Mucosa of gallbladder (tissue), 1 donor: ENCODE measurements at regions not wholly inside any gene's neighbourhood (a gene's known extent, or its start where the extent isn't known, plus 50 kb on each side); places are given as distances from the start of the nearest gene placed in this dataset.
A peak's percentile ranks its signal among the peaks of the same experiment; 100 is the strongest.

Experiments used
- DNase-seq: peaks from one replicate; pipeline ENCODE4 v3.0.0-alpha.2; 2020; ENCODE audit warnings: low spot score
- donor health status: DM: no; HTN: no; CAD: no.

DNA sequence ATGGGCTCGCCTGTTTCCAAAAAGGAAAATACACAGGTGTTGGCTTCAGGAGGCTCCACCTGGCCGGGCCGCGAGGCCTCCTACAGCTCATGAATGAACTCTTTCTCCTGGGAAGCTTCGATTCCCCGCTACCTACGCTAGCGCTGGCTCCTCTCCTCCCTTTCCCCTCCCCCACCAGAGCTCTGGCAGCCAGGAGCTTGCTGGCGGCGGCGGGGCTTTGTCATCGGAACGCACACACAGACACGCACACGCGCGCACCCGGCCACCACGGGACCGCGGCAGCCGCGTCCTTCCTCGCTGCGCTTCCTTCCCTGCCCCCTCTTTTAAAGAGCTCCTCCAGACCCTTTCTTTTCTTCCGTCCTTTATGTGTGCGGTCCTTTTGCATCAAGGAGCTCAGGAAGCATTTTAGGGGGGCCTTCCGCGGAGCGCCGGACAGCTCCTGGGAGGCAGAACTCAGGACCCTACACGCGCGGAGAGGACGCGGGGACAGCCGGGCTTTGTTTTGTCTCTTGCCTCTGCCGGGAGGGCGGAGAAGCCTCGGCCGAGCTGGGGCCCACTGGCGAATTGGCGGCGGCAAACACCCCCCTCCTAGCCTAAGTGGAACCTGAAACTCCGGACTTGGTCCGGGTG lies 70.2 kb upstream of the BCOR start:
- DNase-seq: no peak

DNA sequence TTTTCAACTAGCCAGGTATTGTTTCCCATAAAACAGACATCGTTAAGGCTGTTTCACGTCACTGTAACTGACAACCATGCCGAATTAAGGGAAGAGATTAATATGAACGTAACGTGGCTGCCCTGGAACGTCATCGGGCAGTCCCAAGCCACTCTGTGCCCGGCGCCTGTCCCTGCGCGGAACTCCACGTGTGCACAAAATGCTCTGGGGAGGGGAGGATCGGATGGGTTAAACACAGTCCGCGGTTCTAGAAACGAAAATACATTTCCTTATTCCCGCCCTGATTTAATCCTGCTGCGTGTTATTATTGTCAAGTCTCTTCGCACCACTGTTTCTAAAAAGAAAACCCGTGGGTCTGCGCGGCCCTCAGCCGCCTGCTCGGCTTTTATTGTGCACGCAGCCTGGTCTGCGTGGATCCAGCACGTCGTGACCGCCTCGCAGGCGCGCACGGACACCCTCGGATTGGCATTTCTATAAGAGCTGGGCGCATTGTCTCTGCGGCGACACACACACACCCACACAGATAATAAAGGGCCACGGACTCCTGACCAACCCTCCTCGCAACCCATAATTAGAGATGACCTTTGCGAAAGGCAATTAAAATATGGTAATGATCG lies 69.6 kb upstream of the BCOR start:
- no peak for DNase-seq

- no peak for DNase-seq
Observed at GRCh38 chrX:40166582-40166981, 68.8 kb upstream of the BCOR start.

DNA sequence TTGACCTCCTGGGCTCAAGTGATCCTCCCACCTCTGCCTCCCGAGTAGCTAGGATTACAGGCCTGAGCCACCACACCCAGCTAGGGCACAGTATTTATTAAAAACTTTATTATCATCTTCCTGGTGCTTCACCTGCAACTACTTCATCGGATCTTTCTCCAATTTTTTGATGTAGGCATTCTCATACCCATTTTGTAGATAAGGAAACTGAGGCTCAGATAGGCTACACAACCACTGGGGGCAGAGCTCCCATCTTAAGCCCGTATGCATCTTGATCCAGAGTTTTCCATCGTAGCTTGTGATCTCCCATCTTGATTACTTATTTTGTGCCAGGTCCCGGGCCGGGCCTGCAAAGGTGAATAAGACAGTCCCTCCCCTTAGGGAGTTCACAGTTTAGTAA lies 68.1 kb upstream of the BCOR start:
- no peak for DNase-seq

GRCh38 chrX:40165206-40165605 lies 67.4 kb upstream of the BCOR start:
- no peak for DNase-seq

- DNase-seq: no peak
Observed at GRCh38 chrX:40164751-40165150, 67.0 kb upstream of the BCOR start.

DNA sequence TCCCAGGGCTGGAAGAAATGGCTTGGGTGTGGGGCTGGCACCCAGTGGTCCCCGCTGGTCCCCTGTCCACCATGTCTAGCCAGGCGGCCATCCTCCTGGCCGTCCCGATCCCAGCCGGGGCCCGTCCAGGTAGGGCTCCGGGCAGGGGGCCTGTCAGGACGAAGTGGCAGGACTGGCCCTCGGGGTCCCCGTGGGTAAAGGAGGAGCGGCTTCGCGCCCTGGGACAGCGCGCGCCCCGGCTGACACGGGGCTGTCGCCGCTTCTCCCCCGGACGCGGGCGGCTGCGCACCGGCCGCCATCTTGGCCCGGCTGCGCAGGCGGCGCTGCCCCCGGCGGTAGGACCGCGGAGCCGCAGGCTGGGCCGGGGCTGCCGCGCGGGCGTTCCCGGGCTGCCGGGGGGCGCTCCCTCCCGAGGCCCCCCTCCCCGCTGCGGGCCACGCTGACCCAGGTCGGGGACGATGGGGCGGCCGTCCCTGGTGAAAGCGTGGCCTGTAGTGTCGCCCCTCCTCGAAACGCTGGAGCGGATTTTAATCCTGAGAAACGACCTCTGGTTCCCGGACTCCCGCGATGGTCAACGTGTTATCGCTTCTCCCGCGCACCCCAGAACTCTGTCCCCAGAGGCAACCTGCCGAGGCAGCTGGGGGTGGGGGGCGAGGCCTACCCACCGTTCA lies 60.4 kb upstream of the BCOR start:
- no peak for DNase-seq

GRCh38 chrX:40157228-40158035 lies 59.7 kb upstream of the BCOR start:
- no peak for DNase-seq

DNA sequence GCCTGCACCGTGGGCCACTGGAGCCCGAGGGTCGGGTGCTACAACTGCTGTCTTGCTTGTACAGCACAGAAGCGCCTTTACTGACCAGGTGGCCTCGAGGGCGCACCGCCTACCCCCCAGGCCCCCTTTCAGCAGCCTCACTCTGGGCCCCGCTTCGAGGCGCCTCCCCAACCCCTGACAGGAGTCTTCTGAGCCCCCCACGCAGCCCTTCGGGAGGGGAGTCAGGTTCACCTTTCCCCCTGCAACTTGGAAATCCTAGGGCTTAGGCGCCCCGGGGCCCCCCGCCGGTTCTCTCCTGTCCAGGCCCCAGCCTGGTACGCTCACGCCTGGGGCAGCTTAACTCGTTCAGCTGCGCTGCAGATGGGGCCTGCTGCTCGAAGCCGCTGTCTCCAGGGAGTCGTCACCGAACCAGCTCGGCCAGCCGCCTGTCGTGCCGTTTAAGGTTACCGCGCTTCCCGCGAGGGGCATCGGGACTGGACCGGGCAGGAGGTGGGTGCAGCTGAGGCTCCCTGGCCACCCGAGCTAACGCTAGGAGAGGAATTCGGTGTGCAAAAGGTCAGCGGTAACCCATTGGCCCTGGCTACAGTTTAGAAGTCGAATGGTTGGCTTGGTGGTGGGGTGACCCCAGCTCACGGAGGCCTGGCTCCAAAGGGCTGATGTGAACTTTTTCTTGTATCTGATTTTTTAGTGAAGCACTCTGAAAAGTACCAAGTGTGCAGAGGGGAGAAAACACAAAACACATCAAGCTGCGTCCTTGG lies 58.9 kb upstream of the BCOR start:
- no peak for DNase-seq

DNA sequence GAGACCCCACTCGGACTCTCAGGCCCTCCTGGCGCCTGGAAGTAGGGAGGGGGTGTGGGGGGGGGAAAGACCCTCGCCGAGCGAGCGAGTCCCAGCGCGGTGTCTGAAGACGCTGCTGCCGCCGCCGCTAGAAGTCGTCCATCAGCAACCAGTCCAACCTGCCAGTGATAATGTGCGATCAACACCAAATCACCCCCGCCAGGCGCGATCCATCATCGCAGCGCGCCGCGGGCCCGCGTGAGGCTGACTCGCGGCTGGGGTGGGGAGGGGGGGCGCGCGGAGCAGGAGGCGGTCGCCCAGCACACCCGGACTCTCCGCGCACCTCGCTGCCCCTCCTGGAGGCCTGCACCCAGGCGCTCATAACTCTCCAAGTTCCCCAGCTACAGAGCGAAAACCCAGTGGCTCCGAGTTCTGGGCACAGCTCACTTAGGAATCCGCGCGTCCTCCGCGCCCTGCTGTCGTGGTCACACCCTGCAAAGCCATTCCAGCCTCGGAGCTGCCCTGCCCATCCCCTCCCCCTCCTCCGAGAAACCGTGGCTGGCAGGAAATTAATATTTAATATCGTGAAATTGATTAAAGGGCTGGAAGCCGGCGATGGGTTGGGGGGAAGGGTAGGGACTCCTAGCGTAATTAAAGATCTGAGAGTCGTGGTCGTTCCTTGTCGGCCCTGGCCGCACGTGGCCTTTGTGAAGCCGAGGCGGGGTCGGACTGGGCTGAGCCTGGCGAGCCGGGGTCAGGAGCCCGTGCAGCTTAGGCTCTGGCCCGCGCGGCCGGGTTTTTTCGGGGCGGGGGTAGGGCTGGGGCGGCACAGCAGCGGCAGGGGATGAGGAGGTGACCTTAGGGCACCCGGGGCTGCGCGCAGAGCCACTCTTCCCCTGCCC lies 58.1 kb upstream of the BCOR start:
- DNase-seq: peak; percentile 56

DNA sequence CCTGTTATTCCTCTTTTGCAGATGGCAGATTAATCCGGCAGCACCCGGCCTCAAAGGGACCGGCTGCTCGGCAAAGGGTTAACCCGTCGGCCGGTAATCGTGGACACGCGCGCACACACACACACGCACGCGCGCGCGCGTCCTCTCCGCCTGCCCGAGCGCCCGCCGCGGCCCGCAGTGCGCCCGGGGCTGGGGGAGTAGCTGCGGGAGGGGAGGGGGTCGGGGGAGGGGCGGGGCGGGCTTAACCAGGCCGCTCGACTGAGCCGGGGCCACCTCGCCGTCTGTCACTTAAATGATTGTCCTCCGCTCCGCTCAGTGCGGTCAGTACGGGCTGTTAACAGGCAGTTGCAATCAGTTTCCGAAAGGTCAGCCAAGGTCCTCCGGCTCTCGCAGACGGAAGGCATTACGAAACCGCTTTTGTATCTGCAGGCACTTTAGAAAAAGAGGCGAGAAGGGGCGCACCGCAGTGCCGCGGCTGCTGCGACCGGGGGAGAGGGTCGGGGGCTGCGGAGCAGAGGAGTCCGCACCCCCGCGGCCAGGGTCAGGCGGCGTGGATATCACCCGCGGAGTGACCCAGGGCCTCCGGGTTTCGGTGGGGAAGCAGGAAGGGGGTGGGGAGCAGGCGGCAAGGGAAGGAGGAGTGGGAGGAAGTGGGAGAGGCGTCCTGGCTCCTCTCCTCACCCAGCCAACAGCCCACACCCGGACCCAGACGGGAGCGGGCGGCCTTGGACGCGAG lies 57.3 kb upstream of the BCOR start:
- DNase-seq: peak; percentile 71

- DNase-seq: no peak
Observed at GRCh38 chrX:40154250-40154852, 56.6 kb upstream of the BCOR start.

- peak; percentile 55 for DNase-seq
Observed at GRCh38 chrX:40153345-40154249, 55.8 kb upstream of the BCOR start.

GRCh38 chrX:40152741-40153344 lies 55.1 kb upstream of the BCOR start:
- DNase-seq: peak; percentile 53

- no peak for DNase-seq
Observed at GRCh38 chrX:40152173-40152711, 54.5 kb upstream of the BCOR start.

GRCh38 chrX:40151211-40152172 lies 53.7 kb upstream of the BCOR start:
- DNase-seq: no peak

- DNase-seq: no peak
Observed at GRCh38 chrX:40150503-40150902, 52.7 kb upstream of the BCOR start.
